Muscle of back (tissue), 3 donors: ENCODE measurements at regions not wholly inside any gene's neighbourhood (a gene's known extent, or its start where the extent isn't known, plus 50 kb on each side); places are given as distances from the start of the nearest gene placed in this dataset.
A peak's percentile ranks its signal among the peaks of the same experiment; 100 is the strongest.

Experiments
- DNase-seq, 3 donors: peaks; one replicate each; pipeline versions ENCODE4 v3.0.0 to v3.0.0-alpha.2; 2013

DNA sequence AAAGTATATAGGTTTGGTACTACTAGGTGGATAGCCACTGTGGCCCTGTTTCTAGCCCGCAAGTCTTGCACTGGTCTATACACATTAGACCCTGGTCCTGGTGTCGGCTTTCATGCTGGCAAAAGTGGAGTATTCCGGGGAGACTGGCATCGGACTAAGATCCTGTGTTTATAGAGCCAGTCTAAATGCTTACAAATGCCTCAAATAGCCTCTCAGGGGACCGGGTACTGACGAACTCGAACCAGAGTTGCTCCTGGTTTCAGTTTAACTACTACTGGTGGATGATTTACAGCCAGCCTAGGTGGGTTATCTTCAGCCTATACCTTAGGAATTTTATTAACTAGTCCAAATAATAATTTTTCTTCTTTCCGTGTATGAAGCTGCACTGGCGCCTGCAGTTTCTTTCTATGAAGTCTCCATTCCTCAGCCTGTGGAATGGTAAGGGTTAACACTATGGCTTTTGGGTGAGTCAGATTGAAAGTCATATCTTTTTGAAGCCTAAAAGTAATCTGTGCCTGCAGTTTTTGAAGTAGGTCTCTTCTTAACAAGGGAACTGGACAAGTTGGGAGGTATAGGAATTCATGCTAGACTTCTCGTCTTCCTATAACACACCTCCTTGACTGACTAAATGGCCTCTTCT, 51.3 kb downstream of the OR10H4 start:
- no peak for DNase-seq

DNA sequence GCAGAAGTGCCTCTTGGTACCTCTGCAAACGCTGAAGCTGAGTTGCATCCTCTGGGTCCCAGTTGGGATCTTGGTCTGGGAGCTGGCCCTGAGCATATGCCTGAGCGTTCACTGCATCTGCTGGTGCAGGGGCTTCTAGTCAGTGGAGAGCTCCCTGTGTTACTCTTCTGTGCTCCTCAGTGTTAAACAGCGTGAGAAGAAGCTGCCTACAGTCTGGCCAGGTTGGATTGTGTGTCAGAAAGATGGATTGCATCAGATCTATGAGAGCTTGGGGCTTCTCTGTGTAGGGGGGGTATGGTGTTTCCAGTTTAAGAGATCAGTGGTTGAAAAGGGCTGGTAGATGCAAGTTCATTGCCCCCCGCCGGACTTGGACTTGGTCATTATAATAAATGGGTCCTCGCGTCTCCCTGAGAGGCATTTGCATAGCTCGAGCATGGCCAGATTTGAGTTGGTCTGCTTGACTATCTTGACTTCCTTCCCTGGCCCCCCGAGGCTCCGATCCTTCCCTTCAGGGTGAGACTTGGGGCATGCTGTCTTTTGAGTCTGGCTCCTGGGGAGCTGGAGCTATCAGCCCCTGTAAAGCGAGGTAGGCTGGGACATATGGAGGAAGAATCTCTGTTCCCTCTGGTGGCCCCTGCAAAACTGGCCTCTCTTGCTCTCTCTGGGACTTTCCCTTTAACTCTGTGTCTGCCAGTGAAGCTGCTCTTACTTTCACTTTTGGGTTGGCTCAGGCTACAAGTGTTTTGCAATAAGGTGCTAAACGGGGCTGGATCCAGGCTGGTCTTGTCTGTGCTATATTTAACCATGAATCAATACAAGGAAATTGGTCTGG, 52.9 kb downstream of the OR10H4 start:
- DNase-seq: peak; percentile 11 to 51 (median 21)

GRCh38 chr19:16002406-16003384, 53.9 kb downstream of the OR10H4 start:
- peak in 1 of 3 donors; percentile 29 for DNase-seq

GRCh38 chr19:16003391-16003790, 54.6 kb downstream of the OR10H4 start:
- DNase-seq: no peak

GRCh38 chr19:16005925-16006324, 57.1 kb downstream of the OR10H4 start:
- no peak for DNase-seq

GRCh38 chr19:16012552-16012951, 63.7 kb upstream of the TPM4 start:
- no peak for DNase-seq

- DNase-seq: no peak
Observed at GRCh38 chr19:16013181-16013850, 63.0 kb upstream of the TPM4 start.

DNA sequence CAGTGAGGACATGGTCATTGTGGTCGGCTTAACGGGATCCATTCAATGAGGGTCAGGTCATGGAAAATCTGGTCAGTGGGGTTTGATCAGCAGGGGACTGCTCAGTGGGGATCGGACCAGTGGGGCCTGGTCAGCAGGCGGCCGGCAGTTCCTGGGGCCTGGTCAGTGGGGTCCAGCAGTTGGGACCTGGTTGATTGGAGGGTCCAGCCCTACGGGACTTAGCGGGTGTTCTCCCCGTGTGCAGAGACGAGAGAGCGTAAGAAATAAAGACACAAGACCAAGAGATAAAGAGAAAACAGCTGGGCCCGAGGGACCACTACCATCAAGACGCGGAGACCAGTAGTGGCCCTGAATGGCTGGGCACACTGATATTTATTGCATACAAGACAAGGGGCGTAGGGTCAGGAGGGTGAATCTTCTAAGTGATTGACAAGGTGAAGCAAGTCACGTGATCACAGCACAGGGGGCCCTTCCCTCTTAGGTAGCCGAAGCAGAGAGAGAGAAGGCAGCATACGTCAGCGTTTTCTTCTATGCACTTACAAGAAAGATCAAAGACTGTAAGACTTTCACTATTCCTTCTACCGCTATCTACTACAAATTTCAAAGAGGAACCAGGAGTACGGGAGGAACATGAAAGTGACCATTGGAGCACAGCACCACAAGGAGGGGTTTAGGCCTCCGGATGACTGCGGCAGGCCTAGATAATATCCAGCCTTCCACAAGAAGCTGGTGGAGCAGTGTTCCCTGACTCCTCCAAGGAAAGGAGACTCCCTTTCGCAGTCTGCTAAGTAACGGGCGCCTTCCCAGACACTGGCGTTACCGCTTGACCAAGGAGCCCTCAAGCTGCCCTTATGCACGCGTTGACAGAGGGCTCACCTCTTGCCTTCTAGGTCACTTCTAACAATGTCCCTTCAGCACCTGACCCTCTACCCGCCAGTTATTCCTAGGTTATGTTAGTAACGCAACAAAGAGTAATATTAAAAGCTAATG, 62.1 kb upstream of the TPM4 start:
- DNase-seq: no peak

DNA sequence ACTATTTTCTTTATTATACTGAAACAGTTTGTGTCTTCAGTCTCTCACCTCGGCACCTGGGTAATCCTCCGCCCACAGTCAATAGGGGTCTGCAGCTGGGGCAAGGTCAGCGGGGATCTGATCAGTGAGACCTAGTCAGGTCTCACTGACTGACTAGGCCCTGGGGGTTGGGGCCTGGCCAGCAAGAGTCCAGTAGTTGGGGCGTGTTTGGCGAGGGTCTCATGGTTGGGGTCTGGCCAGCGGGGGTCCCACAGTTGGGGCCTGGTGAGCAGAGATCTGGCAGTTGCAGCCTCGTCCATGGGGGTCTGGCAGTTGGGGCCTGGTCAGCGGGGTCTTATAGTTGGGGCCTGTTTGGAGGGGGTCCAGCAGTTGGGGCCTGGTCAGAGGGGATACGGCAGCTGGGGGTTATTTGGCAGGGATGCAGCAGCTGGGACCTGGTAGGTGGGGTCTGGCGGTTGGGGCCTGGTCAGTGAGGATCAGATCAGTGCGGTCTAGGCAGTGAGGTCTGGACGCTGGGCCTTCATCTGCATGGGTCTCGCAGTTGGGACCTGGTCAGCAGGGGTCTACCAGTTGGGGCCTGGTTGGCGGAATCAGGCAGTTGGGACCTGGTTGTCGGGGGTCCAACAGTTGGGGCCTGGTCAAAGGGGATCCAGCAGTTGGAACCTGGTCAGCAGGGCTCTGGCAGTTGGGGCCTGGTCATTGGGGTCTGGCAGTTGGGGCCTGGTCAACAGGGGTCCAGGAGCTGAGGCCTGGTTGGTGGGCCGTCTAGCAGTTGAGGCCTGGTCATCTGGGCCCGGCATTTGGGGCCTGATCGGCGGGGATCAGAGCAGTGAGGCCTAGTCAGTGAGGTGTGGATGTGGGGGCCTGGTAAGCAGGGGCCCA, 61.1 kb upstream of the TPM4 start:
- DNase-seq: no peak

GRCh38 chr19:16015805-16016173, 60.5 kb upstream of the TPM4 start:
- DNase-seq: no peak

DNA sequence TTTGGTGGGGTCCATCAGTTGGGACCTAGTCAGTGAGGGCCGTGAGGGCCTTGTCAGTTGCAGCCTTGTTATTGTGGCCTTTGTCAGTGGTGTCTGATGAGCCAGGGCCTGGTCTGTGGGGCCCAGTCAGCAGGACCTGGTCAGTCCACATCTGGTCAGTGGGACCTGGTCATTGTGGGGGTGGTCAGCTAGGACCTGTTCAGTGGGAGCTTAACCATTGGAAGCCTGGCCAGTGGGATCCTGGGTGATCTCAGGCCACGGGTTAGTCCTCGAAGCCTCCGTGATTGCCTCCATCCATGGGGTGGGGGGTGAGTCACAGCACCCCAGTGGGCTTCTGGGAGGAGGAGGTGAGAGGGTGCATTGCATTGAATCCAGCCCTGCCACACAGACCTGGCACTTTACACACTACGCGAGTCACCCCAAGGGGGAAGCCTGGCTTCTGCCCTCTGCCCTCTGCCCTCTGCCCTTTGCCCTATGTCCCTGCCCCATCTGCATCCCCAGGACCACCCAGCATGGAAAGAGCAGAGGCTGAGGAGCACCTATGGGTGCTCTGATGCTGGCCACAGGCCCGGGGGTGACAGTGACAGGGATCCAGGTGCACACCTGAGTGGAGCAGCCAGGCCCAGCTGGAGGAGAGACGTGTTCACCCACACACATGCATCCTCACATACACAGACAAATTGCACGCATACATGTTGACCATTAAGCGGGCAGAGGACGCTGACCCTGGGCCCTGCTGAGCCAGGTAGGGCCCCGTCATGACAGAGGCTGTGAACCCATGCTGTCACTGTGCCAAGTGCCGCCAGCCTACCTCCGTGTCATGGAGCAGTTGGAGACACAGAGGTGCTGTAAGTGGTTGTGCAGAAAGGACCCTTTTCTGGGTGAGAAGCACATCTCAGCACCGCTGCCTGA, 59.8 kb upstream of the TPM4 start:
- DNase-seq: no peak

- DNase-seq: no peak
Observed at GRCh38 chr19:16017138-16017490, 59.2 kb upstream of the TPM4 start.

DNA sequence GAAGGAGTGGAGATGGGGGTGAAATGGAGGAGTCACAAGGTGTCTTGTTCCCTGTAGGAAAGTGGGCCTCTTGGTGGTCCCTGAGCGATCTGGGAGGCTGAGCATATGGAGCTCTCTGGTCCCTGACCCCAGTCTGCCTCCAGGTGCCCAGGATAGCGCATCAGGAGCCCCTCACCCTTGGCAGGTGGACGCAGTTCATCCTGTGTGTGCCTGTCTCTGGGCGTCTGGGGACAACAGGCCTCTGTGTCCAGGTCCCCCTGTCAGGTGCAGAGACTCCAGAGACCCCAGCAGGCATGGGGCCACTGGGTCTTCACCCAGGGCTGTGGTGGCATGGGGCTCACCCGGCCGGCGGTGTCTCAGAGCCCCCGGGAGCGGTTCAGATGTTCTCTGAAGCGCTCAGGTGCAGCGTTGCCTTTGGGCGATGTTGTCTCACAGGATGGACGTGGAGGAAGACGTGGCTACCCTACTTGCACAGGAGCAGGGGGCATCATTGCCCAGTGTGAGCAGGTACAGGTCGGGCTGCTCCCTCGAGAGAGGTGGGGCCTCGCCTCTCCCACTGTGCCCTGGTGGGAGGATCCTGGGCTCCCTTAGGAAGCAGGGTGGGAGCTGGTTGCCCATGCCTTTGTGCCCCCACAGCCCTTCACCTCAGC, 58.1 kb upstream of the TPM4 start:
- no peak for DNase-seq

GRCh38 chr19:16018801-16019551, 57.3 kb upstream of the TPM4 start:
- DNase-seq: no peak

DNA sequence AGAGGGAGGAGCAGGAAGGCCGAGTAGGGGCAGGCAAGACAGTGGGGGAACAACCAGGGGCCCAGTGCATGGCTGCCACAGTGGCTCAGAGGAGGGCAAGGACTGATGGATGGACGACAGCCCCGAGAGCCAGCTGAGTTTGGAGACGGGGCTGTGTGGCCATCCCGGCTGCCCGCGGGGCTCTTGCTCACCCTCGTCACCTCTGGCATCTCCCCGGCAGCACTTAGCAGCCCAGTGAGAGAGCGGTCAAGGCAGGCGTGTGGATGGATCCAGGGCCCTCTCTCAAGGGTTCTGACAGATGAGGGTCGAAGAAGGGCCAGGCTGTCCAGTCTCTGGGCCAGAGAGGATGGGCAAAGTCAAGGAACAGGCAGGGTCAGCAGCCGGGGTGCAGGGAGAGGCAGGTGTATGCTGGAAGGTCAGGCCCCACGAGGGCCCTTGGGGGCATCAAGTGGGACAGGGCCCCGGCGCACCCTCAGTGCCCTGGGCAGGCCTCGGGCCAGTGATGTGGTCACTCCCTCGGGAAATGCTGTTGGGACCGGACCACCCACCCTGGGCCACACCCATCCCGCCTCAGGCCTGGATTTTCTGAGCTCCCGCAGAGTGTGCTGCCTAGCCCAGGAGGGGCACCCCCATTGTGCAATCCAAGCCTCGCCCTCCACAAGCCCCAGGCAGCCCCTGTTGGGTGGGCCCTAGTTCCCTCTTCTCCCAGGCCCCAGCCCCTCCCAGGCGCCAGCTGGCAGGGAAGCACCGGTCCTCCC, 56.4 kb upstream of the TPM4 start:
- no peak for DNase-seq

- no peak for DNase-seq
Observed at GRCh38 chr19:16021796-16022195, 54.5 kb upstream of the TPM4 start.
